Breast epithelium (tissue), 4 donors: ENCODE measurements at regions not wholly inside any gene's neighbourhood (a gene's known extent, or its start where the extent isn't known, plus 50 kb on each side); places are given as distances from the start of the nearest gene placed in this dataset.
A peak's percentile ranks its signal among the peaks of the same experiment; 100 is the strongest.

Experiments used
- DNase-seq, 2 donors: peaks; one replicate each; pipeline ENCODE4 v3.0.0-alpha.2; 2019; ENCODE audit warnings: low spot score in 2 of 2
- H3K27ac ChIP-seq, 2 donors: fragments of 200-600 bp; sonication (generic) in 1 of 2; one replicate each; pipeline ENCODE4 v1.5.1; 2016 to 2019; ENCODE audit warnings: mild to moderate bottlenecking in 1 of 2
- H3K27me3 ChIP-seq, 2 donors: fragments of 200-600 bp; sonication (generic) in 1 of 2; one replicate each; pipeline versions ENCODE4 v1.5.1 to v1.6.0; 2017 to 2019; ENCODE audit warnings: control low read depth in 1 of 2, mild to moderate bottlenecking in 1 of 2
- H3K36me3 ChIP-seq: fragments of 200-600 bp; one replicate; pipeline ENCODE4 v1.5.1; 2019
- H3K4me1 ChIP-seq, 2 donors: fragments of 200-600 bp; sonication (generic); one replicate each; pipeline ENCODE4 v1.5.1; 2016 to 2019; ENCODE audit warnings: control low read depth in 1 of 2
- H3K4me3 ChIP-seq, 3 donors: fragments of 200-600 bp; sonication (generic); 1 replicate in 2 of 3; 2 replicates in 1 of 3; pipeline ENCODE4 v1.5.1; 2016 to 2019; ENCODE audit warnings: mild to moderate bottlenecking in 3 of 3, moderate library complexity in 2 of 3
- H3K9me3 ChIP-seq, 2 donors: fragments of 200-600 bp; sonication (generic) in 1 of 2; one replicate each; pipeline ENCODE4 v1.5.1; 2016 to 2019; ENCODE audit warnings: control low read depth in 1 of 2
- CTCF ChIP-seq, 3 donors: fragments of 450-650 bp; IDR thresholded peaks; one replicate each; pipeline ENCODE4 v1.5.1; 2016 to 2017; ENCODE audit warnings: antibody characterized with exemption in 3 of 3, mild to moderate bottlenecking in 3 of 3, moderate library complexity in 3 of 3
- POLR2A ChIP-seq: fragments of 450-650 bp; IDR thresholded peaks from one replicate; pipeline ENCODE4 v1.6.1; 2016; ENCODE audit warnings: antibody characterized with exemption, mild to moderate bottlenecking, moderate library complexity
- POLR2AphosphoS5 ChIP-seq, 3 donors: sonication (generic); formaldehyde crosslinking; IDR thresholded peaks; one replicate each; pipeline ENCODE4 v1.6.1; 2017; ENCODE audit warnings: antibody characterized with exemption in 3 of 3
- intact Hi-C: fragments of 100-400 bp; cut with DNase I; formaldehyde crosslinking; loops from one replicate; pipeline ENCODE4 v1.15.1; 2023; ENCODE audit warnings: low total_unique reads

- intact Hi-C loops = no loop called here
- Histone ChIP-seq H3K9me3 (no peaks in the 10 kb centered on the region), H3K27me3 (no peaks in the 10 kb centered on the region), H3K4me1 (no peaks in the 10 kb centered on the region), H3K36me3 (no peaks in the 10 kb centered on the region), H3K27ac (no peak overlapping the region), H3K4me3 (no peak overlapping the region)
- TF ChIP-seq CTCF (IDR thresholded peaks at IDR 0.05) (no peak), POLR2A (no peak), POLR2AphosphoS5 (IDR thresholded peaks at IDR 0.05) (no peak)
- DNase-seq = no peak
Measured at GRCh38 chr4:174170906-174171305, 112.6 kb downstream of the FBXO8 start.

- H3K36me3 ChIP-seq = no peaks in the 10 kb centered on the region
- no peaks in the 10 kb centered on the region for H3K9me3 ChIP-seq
- H3K27ac ChIP-seq = no peak overlapping the region
- DNase-seq = no peak
- TF ChIP-seq CTCF (IDR thresholded peaks at IDR 0.05) = no peak
- no peak for TF ChIP-seq POLR2A
- no peak for TF ChIP-seq POLR2AphosphoS5 (IDR thresholded peaks at IDR 0.05)
- H3K4me3 ChIP-seq = no peak overlapping the region
- H3K27me3 ChIP-seq = no peaks in the 10 kb centered on the region
- H3K4me1 ChIP-seq = no peaks in the 10 kb centered on the region
- intact Hi-C loops = no loop called here
Measured at GRCh38 chr4:174170091-174170490, 113.4 kb downstream of the FBXO8 start.

DNA sequence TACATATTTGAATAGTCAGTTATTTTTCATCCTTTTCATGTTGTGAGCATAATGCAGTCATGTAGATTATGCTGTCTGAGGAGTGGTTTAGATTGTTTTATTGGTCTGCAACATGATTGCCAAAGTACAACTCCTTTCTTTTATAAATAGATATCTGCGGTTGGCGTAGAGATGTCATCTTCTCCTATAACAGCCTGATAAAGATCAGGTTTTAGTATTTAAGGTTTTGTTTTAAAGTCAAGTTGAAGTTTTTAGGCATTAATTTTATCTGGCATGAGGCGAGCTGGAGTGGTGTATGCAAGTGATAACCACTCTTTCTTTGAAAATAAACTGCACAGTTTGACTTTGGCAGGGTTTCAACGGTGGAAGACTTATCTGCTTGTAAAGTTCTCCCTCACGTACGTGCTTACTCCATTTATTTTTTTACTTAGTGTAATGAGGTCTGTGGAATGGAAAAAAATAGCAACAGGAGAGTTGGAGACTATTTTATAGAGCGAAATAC lies 126.3 kb downstream of the FBXO8 start:
- no peak overlapping the region for H3K27ac ChIP-seq
- intact Hi-C loops = no loop called here
- no peaks in the 10 kb centered on the region for H3K4me1 ChIP-seq
- no peak for TF ChIP-seq CTCF (IDR thresholded peaks at IDR 0.05)
- no peak for TF ChIP-seq POLR2AphosphoS5 (IDR thresholded peaks at IDR 0.05)
- no peak for TF ChIP-seq POLR2A
- DNase-seq = no peak
- no peaks in the 10 kb centered on the region for H3K36me3 ChIP-seq
- H3K9me3 ChIP-seq = no peaks in the 10 kb centered on the region
- H3K4me3 ChIP-seq = no peak overlapping the region
- no peaks in the 10 kb centered on the region for H3K27me3 ChIP-seq

- intact Hi-C loops = no loop called here
- no peak overlapping the region for H3K4me3 ChIP-seq
Measured at GRCh38 chr4:174156239-174156826, 127.1 kb downstream of the FBXO8 start.

More at GRCh38 chr4:174156239-174156826, 127.1 kb downstream of the FBXO8 start:
- no peaks in the 10 kb centered on the region for H3K36me3 ChIP-seq
- no peaks in the 10 kb centered on the region for H3K27me3 ChIP-seq
- H3K9me3 ChIP-seq = no peaks in the 10 kb centered on the region
- H3K27ac ChIP-seq = no peak overlapping the region
- DNase-seq = no peak
- no peaks in the 10 kb centered on the region for H3K4me1 ChIP-seq
- TF ChIP-seq CTCF (IDR thresholded peaks at IDR 0.05) = peak in 2 of 3 donors; percentile 18 to 53
- TF ChIP-seq POLR2AphosphoS5 (IDR thresholded peaks at IDR 0.05) = no peak
- no peak for TF ChIP-seq POLR2A
